B cell (primary cell): ENCODE measurements at regions not wholly inside any gene's neighbourhood (a gene's known extent, or its start where the extent isn't known, plus 50 kb on each side); places are given as distances from the start of the nearest gene placed in this dataset.

Experiments used
- ATAC-seq: fragments of 200-7000 bp; cut with Tn5 transposase; one replicate; pipeline ENCODE4 v1.10.0; 2021; ENCODE audit warnings: low read depth, mild to moderate bottlenecking, moderate number of reproducible peaks, moderate library complexity
- CTCF ChIA-PET: fragments of 350-600 bp; sonication (Branson Sonifier 250); formaldehyde crosslinking; loops from one replicate; lab custom pipeline; 2021; ENCODE audit warnings: antibody characterized with exemption, inconsistent platforms; lab: Charles Lee
- POLR2A ChIA-PET: fragments of 350-600 bp; sonication (Branson Sonifier 250); formaldehyde crosslinking; loops from one replicate; lab custom pipeline; 2021; ENCODE audit warnings: antibody characterized with exemption; lab: Charles Lee
- DNase-seq: peaks from one replicate; pipeline ENCODE4 v3.0.0; 2013
- H2AFZ ChIP-seq: 2 replicates; pipeline ENCODE4 v1.6.1; 2012; ENCODE audit warnings: mild to moderate bottlenecking, low read depth, low read length; ENCODE audit not compliant: insufficient read depth, poor library complexity, severe bottlenecking
- H3K27ac ChIP-seq, 2 donors: 1 replicate in 1 of 2; 2 replicates in 1 of 2; pipeline ENCODE4 v1.5.1; 2012 to 2013; ENCODE audit warnings: low read length in 2 of 2, mild to moderate bottlenecking in 2 of 2, moderate library complexity in 1 of 2
- H3K27me3 ChIP-seq, 4 experiments: fragments of 200-600 bp in 1 of 4; sonication (generic) in 1 of 4; replicated peaks in 1 of 4; 1 replicate in 2 of 4; 2 replicates in 2 of 4; pipeline versions ENCODE4 v1.6.1 to v1.7.0; 2013 to 2016; ENCODE audit warnings: low read length in 3 of 4, mild to moderate bottlenecking in 2 of 4, mixed read lengths in 1 of 4, moderate library complexity in 1 of 4; ENCODE audit not compliant: insufficient read depth in 4 of 4, control insufficient read depth in 3 of 4; ENCODE audit errors: control extremely low read depth in 1 of 4
- H3K36me3 ChIP-seq, 2 experiments: replicated peaks in 1 of 2; 1 replicate in 1 of 2; 2 replicates in 1 of 2; pipeline versions ENCODE4 v1.6.1 to v1.7.1; 2013; ENCODE audit warnings: low read length in 1 of 2; ENCODE audit not compliant: insufficient read depth in 2 of 2, control insufficient read depth in 1 of 2; ENCODE audit errors: control extremely low read depth in 1 of 2, extremely low read depth in 1 of 2
- H3K4me1 ChIP-seq, 2 donors: fragments of 200-600 bp in 1 of 2; sonication (generic) in 1 of 2; 1 replicate in 1 of 2; 2 replicates in 1 of 2; pipeline versions ENCODE4 v1.5.1 to v1.6.1; 2013 to 2017; ENCODE audit warnings: low read length in 2 of 2; ENCODE audit not compliant: control insufficient read depth in 2 of 2, insufficient read depth in 2 of 2
- H3K4me2 ChIP-seq: replicated peaks from 2 replicates; pipeline ENCODE3; 2012; ENCODE audit warnings: mild to moderate bottlenecking, low read depth, low read length; ENCODE audit not compliant: poor library complexity, severe bottlenecking
- H3K4me3 ChIP-seq, 5 experiments: fragments of 200-600 bp in 1 of 5; sonication (generic) in 1 of 5; 1 replicate in 3 of 5; 2 replicates in 2 of 5; pipeline versions ENCODE4 v1.5.1 to v1.7.0; 2011 to 2016; ENCODE audit warnings: low read length in 4 of 5, mild to moderate bottlenecking in 4 of 5, low read depth in 2 of 5, control low read depth in 1 of 5, moderate library complexity in 1 of 5; ENCODE audit not compliant: insufficient read depth in 1 of 5; ENCODE audit errors: control extremely low read depth in 1 of 5, extremely low read depth in 1 of 5
- H3K79me2 ChIP-seq: fragments of 200-600 bp; sonication (generic); one replicate; pipeline ENCODE4 v1.6.0; 2016; ENCODE audit warnings: low read length; ENCODE audit not compliant: control insufficient read depth, insufficient read depth
- H3K9ac ChIP-seq: fragments of 200-600 bp; sonication (generic); 2 replicates; pipeline ENCODE4 v1.6.1; 2017; ENCODE audit warnings: mild to moderate bottlenecking, low read length, moderate library complexity
- H3K9me3 ChIP-seq, 3 donors: one replicate each; pipeline versions ENCODE4 v1.6.1 to v1.7.1; 2013; ENCODE audit warnings: low read length in 2 of 3; ENCODE audit not compliant: control insufficient read depth in 2 of 3, insufficient read depth in 1 of 3; ENCODE audit errors: control extremely low read depth in 1 of 3
- H4K20me1 ChIP-seq: 2 replicates; pipeline ENCODE4 v1.6.0; 2012; ENCODE audit warnings: mild to moderate bottlenecking, low read length; ENCODE audit not compliant: insufficient read depth, control insufficient read depth, poor library complexity, severe bottlenecking
- H3K27ac Mint-ChIP-seq: one replicate; pipeline ENCODE4 v1.8.0; 2021; ENCODE audit warnings: mixed read lengths
- H3K27me3 Mint-ChIP-seq: one replicate; pipeline ENCODE4 v1.8.0; 2021; ENCODE audit warnings: mixed read lengths
- H3K4me1 Mint-ChIP-seq: one replicate; pipeline ENCODE4 v1.8.0; 2021; ENCODE audit warnings: mixed read lengths
- H3K4me3 Mint-ChIP-seq: one replicate; pipeline ENCODE4 v1.8.0; 2021; ENCODE audit warnings: mixed read lengths
- H3K9me3 Mint-ChIP-seq: one replicate; pipeline ENCODE4 v1.8.0; 2022; ENCODE audit warnings: mixed read lengths; ENCODE audit not compliant: insufficient read depth
- CTCF ChIP-seq: fragments of 200-600 bp; IDR thresholded peaks from one replicate; pipeline ENCODE4 v1.8.0; 2022; ENCODE audit warnings: antibody characterized with exemption, mild to moderate bottlenecking
- EZH2 ChIP-seq: IDR thresholded peaks from 2 replicates; pipeline ENCODE4 v1.6.1; 2012; ENCODE audit warnings: borderline replicate concordance, low read depth, mild to moderate bottlenecking, moderate library complexity, low read length; ENCODE audit not compliant: insufficient read depth, poor library complexity, severe bottlenecking
- WGBS: methylation state at CpG from one replicate; pipeline ENCODE4 v1.1.5; 2013; ENCODE audit warnings: missing lambda C conversion rate; ENCODE audit not compliant: insufficient coverage; 5-methylcytosine and 5-hydroxymethylcytosine counted together
- intact Hi-C: fragments of 100-400 bp; cut with micrococcal nuclease; formaldehyde crosslinking; loops from one replicate; pipeline ENCODE4 v1.10.0; 2022

GRCh38 chr5:2113348-2114131 is 230.8 kb upstream of the IRX4 start:
- Mint-ChIP-seq H3K4me1 (no peaks in the 10 kb centered on the region), H3K27ac (no peak overlapping the region), H3K27me3 (no peaks in the 10 kb centered on the region), H3K4me3 (no peak overlapping the region), H3K9me3 (no peaks in the 10 kb centered on the region)
- Histone ChIP-seq H4K20me1 (no peaks in the 10 kb centered on the region), H3K4me2 (no peak overlapping the region), H3K4me1 (no peaks in the 10 kb centered on the region), H3K4me3 (no peak overlapping the region), H2AFZ (no peak overlapping the region), H3K9me3 (peaks cover 0 to 11% (median 0%) of the 10 kb centered on the region in 3 donors), H3K36me3 (no peaks in the 10 kb centered on the region), H3K27me3 (no peaks in the 10 kb centered on the region), H3K79me2 (no peaks in the 10 kb centered on the region), H3K27ac (no peak overlapping the region), H3K9ac (no peak overlapping the region)
- ChIA-PET CTCF (no interaction called here), POLR2A (no interaction called here)
- DNase-seq (no peak), ATAC-seq (no peak)
- intact Hi-C loops, result no loop called here
- TF ChIP-seq CTCF (no peak), EZH2 (no peak)
- WGBS, result 96% methylated on average over 3 of the region's 9 CpGs

DNA sequence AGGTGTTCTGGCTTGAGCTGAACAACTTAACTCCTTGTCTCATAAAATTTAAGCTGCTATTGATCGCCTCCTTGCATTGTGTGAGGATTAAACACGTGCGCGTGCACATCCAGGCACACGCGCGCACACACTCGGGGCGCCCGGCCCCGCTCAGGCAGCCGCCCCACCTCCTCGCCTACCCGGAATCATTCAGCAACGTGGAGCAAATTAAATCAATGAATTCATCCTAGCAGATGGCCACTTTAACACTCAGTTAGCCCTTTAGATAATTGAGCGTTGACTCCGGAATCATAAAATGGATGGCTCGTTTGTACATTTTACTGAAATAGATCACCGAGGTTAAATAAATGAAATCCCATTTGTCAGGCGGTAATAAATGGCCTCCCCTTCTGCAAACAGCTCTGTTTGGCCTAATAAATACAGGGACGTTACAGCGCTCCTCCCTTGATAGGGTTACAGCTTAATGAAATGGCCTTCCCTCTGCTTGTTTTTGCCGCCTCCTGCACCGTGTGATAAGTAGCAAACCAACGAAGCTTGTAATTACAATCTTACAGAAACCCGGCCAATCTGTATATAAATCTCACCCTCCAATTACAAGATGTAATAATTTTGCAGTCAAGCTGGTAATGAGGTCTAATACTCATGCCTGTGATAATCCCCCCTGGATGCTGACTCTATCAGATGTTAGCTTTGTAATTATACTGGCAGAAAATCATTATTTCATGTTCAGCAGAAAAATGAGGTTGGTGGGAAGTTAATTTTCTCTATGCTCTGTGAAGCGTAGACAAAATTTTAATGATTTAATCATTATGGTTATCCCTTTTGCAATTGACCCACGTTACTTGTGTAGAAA is 229.7 kb upstream of the IRX4 start:
- no peaks in the 10 kb centered on the region for H3K36me3 ChIP-seq
- no peak overlapping the region for H3K4me2 ChIP-seq
- H2AFZ ChIP-seq, result no peak overlapping the region
- intact Hi-C loops, result no loop called here
- no peaks in the 10 kb centered on the region for H3K4me1 ChIP-seq
- H3K27ac Mint-ChIP-seq, result no peak overlapping the region
- ChIA-PET POLR2A (no interaction called here), CTCF (no interaction called here)
- H3K79me2 ChIP-seq, result no peaks in the 10 kb centered on the region
- no peaks in the 10 kb centered on the region for H4K20me1 ChIP-seq
- DNase-seq (no peak), ATAC-seq (no peak)
- peaks cover 0 to 11% (median 0%) of the 10 kb centered on the region in 3 donors for H3K9me3 ChIP-seq
- H3K9ac ChIP-seq, result no peak overlapping the region
- no peak overlapping the region for H3K4me3 ChIP-seq
- WGBS, result 92% methylated on average over 25 of the region's 28 CpGs
- H3K27ac ChIP-seq, result no peak overlapping the region
- TF ChIP-seq CTCF, result no peak
- TF ChIP-seq EZH2, result no peak
- H3K27me3 Mint-ChIP-seq, result no peaks in the 10 kb centered on the region
- no peaks in the 10 kb centered on the region for H3K4me1 Mint-ChIP-seq
- H3K4me3 Mint-ChIP-seq, result no peak overlapping the region
- H3K27me3 ChIP-seq, result no peaks in the 10 kb centered on the region
- H3K9me3 Mint-ChIP-seq, result no peaks in the 10 kb centered on the region
